Transverse colon (tissue), 4 donors: ENCODE measurements at regions not wholly inside any gene's neighbourhood (a gene's known extent, or its start where the extent isn't known, plus 50 kb on each side); places are given as distances from the start of the nearest gene placed in this dataset.

Experiments used
- DNase-seq: peaks from one replicate; pipeline ENCODE4 v3.0.0-alpha.2; 2019
- H3K27ac ChIP-seq, 4 donors: fragments of 200-600 bp; sonication (generic); 2 replicates each; pipeline ENCODE4 v1.5.1; 2016 to 2018; ENCODE audit warnings: inconsistent platforms in 4 of 4
- H3K27me3 ChIP-seq: fragments of 200-600 bp; sonication (generic); 2 replicates; pipeline ENCODE4 v1.5.1; 2017; ENCODE audit warnings: inconsistent platforms
- H3K36me3 ChIP-seq, 4 donors: fragments of 200-600 bp; sonication (generic); 2 replicates each; pipeline ENCODE4 v1.5.1; 2017 to 2019; ENCODE audit warnings: inconsistent platforms in 4 of 4
- H3K4me1 ChIP-seq, 4 donors: fragments of 200-600 bp; sonication (generic); 2 replicates each; pipeline ENCODE4 v1.5.1; 2017 to 2020; ENCODE audit warnings: inconsistent platforms in 4 of 4
- H3K4me3 ChIP-seq, 4 donors: fragments of 200-600 bp; sonication (generic); 1 replicate in 1 of 4; 2 replicates in 3 of 4; pipeline versions ENCODE4 v1.5.1 to v1.6.1; 2017 to 2019; ENCODE audit warnings: inconsistent platforms in 4 of 4
- H3K9me3 ChIP-seq, 2 donors: fragments of 200-600 bp; sonication (generic); 2 replicates each; pipeline ENCODE4 v1.5.1; 2017 to 2019; ENCODE audit warnings: inconsistent platforms in 2 of 2
- CTCF ChIP-seq, 5 experiments: fragments of 200-600 bp in 3 of 5; fragments of 450-650 bp in 2 of 5; sonication (generic) in 3 of 5; IDR thresholded peaks; 1 replicate in 2 of 5; 2 replicates in 3 of 5; pipeline ENCODE4 v1.5.1; 2016 to 2017; ENCODE audit warnings: antibody characterized with exemption in 5 of 5, inconsistent platforms in 3 of 5, mild to moderate bottlenecking in 2 of 5, moderate library complexity in 1 of 5
- EP300 ChIP-seq: sonication (generic); formaldehyde crosslinking; IDR thresholded peaks from one replicate; pipeline ENCODE4 v1.6.1; 2017; ENCODE audit warnings: antibody characterized with exemption, low read depth
- POLR2A ChIP-seq: fragments of 450-650 bp; IDR thresholded peaks from one replicate; pipeline ENCODE4 v1.6.1; 2016; ENCODE audit warnings: antibody characterized with exemption, mild to moderate bottlenecking, moderate library complexity
- POLR2AphosphoS5 ChIP-seq, 3 donors: sonication (generic); formaldehyde crosslinking; IDR thresholded peaks; one replicate each; pipeline ENCODE4 v1.6.1; 2016; ENCODE audit warnings: antibody characterized with exemption in 3 of 3
- WGBS, 2 donors: methylation state at CpG; one replicate each; pipeline ENCODE4 v1.1.5; 2018; ENCODE audit warnings: low coverage in 1 of 2; 5-methylcytosine and 5-hydroxymethylcytosine counted together
- in situ Hi-C, 4 donors: fragments of 200-750 bp; cut with MboI; loops; one replicate each; pipeline versions ENCODE4 v1.15.0 to v1.15.1; 2017; ENCODE audit warnings: low sequenced_read_pairs in 3 of 4, low pct_ligation_motif_present in 1 of 4, low pct_unique_long_range_greater_than_20kb in 1 of 4
- intact Hi-C: fragments of 100-400 bp; cut with DNase I; formaldehyde crosslinking; loops from one replicate; pipeline ENCODE4 v1.15.1; 2023; ENCODE audit warnings: low total_unique reads

GRCh38 chr16:54447576-54448440 is 161.2 kb upstream of the IRX3 start:
- in situ Hi-C loops = no loop called here
- Histone ChIP-seq H3K4me1 (no peaks in the 10 kb centered on the region), H3K27me3 (no peaks in the 10 kb centered on the region), H3K36me3 (no peaks in the 10 kb centered on the region), H3K4me3 (no peak overlapping the region), H3K9me3 (no peaks in the 10 kb centered on the region), H3K27ac (no peak overlapping the region)
- intact Hi-C loops = no loop called here
- no peak for TF ChIP-seq EP300
- TF ChIP-seq POLR2A = no peak
- TF ChIP-seq CTCF (IDR thresholded peaks at IDR 0.05) = no peak
- TF ChIP-seq POLR2AphosphoS5 (IDR thresholded peaks at IDR 0.05) = no peak
- 63 to 73% methylated on average over 3 to 20 of the region's 20 CpGs for WGBS, 2 donors
- DNase-seq = no peak

GRCh38 chr16:54446639-54447038 is 160.1 kb upstream of the IRX3 start:
- no peaks in the 10 kb centered on the region for H3K4me1 ChIP-seq
- WGBS, 2 donors = 58 to 74% methylated on average over 2 to 10 of the region's 10 CpGs
- TF ChIP-seq CTCF (IDR thresholded peaks at IDR 0.05) (no peak), POLR2A (no peak), EP300 (no peak)
- H3K27me3 ChIP-seq = no peaks in the 10 kb centered on the region
- H3K36me3 ChIP-seq = no peaks in the 10 kb centered on the region
- no peak overlapping the region for H3K4me3 ChIP-seq
- intact Hi-C loops = no loop called here
- in situ Hi-C loops = no loop called here
- H3K27ac ChIP-seq = no peak overlapping the region
- no peaks in the 10 kb centered on the region for H3K9me3 ChIP-seq
- DNase-seq = no peak

- no peak for DNase-seq
- intact Hi-C loops = no loop called here
- TF ChIP-seq POLR2AphosphoS5 (IDR thresholded peaks at IDR 0.05) (no peak), POLR2A (no peak), CTCF (IDR thresholded peaks at IDR 0.05) (no peak), EP300 (no peak)
- H3K4me1 ChIP-seq = no peaks in the 10 kb centered on the region
- no peaks in the 10 kb centered on the region for H3K36me3 ChIP-seq
- H3K9me3 ChIP-seq = no peaks in the 10 kb centered on the region
- no peak overlapping the region for H3K27ac ChIP-seq
- 53 to 69% methylated on average over 1 of the region's 1 CpG for WGBS, 2 donors
- in situ Hi-C loops = no loop called here
- no peaks in the 10 kb centered on the region for H3K27me3 ChIP-seq
- no peak overlapping the region for H3K4me3 ChIP-seq
These were observed 158.4 kb upstream of the IRX3 start for GRCh38 chr16:54444851-54445458.

- no peak for TF ChIP-seq EP300
- TF ChIP-seq CTCF (IDR thresholded peaks at IDR 0.05) = no peak
- no peak for TF ChIP-seq POLR2AphosphoS5 (IDR thresholded peaks at IDR 0.05)
- TF ChIP-seq POLR2A = no peak
- no peaks in the 10 kb centered on the region for H3K9me3 ChIP-seq
- intact Hi-C loops (no loop called here), in situ Hi-C loops (no loop called here)
- WGBS, 2 donors = 78% methylated on average over 1 of the region's 1 CpG; no CpG with 5 or more reads in 1 of the 2 donors
- no peaks in the 10 kb centered on the region for H3K36me3 ChIP-seq
- no peak overlapping the region for H3K4me3 ChIP-seq
- H3K4me1 ChIP-seq = no peaks in the 10 kb centered on the region
- DNase-seq = no peak
- no peaks in the 10 kb centered on the region for H3K27me3 ChIP-seq
- H3K27ac ChIP-seq = no peak overlapping the region
These were observed 157.3 kb upstream of the IRX3 start for GRCh38 chr16:54443839-54444238.
